ENCODE measurements at regions not wholly inside any gene's neighbourhood (a gene's known extent, or its start where the extent isn't known, plus 50 kb on each side); places are given as distances from the start of the nearest gene placed in this dataset.

DNA sequence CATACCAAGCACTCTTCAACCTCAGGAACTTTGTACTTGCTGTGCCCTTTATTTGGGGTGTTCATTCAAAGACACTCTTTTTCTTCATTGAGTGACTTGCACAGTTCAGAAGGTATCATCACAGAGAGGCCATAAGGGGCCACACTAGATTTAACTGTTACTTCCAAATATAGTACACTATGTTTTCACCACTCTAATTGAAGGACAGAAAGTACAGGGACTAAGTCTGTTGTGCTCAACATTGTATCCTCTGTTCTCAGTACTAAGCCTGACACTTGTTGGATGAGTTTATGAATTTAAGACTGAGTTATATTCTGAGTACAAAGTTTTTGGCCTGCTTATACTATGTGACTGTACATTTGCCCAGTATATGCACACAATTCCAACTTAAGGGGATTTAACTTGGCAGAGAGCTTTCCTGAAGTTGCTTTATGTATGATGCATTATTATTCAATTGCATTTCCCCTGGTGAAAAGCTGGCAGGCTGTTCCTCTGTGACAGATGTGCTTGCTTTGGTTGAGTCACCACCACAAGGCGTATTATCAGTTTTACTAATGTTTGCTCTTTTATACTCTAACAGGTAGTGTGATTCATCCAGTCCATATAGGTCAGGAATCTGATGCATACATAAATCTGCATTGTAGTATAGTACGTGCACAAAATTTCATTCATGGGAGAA is 714.8 kb downstream of the TLR4 start:
- TF ChIP-seq, protein P1, sequence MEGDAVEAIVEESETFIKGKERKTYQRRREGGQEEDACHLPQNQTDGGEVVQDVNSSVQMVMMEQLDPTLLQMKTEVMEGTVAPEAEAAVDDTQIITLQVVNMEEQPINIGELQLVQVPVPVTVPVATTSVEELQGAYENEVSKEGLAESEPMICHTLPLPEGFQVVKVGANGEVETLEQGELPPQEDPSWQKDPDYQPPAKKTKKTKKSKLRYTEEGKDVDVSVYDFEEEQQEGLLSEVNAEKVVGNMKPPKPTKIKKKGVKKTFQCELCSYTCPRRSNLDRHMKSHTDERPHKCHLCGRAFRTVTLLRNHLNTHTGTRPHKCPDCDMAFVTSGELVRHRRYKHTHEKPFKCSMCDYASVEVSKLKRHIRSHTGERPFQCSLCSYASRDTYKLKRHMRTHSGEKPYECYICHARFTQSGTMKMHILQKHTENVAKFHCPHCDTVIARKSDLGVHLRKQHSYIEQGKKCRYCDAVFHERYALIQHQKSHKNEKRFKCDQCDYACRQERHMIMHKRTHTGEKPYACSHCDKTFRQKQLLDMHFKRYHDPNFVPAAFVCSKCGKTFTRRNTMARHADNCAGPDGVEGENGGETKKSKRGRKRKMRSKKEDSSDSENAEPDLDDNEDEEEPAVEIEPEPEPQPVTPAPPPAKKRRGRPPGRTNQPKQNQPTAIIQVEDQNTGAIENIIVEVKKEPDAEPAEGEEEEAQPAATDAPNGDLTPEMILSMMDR (conservative IDR thresholded peaks at IDR 0.05; ENCODE audit: low read length), result no peak
- TF ChIP-seq EZH2phosphoT487 (IDR thresholded peaks at IDR 0.05; ENCODE audit: borderline replicate concordance), result no peak
